ENCODE measurements at regions not wholly inside any gene's neighbourhood (a gene's known extent, or its start where the extent isn't known, plus 50 kb on each side); places are given as distances from the start of the nearest gene placed in this dataset.
"Not testable (repeated sequence)": the region's sequence is repeated elsewhere in the genome, so short reads cannot be mapped to it uniquely, and the experiment has no call there.

GRCh38 chr10:33952692-33953360 lies 618.4 kb upstream of the NRP1 start:
- no peak for DNase-seq

- DNase-seq = no peak
Measured at GRCh38 chr10:33950206-33950605, 615.7 kb upstream of the NRP1 start.

- DNase-seq = no peak
Measured at GRCh38 chr10:33947544-33947943, 613.1 kb upstream of the NRP1 start.

- DNase-seq = no peak
Measured at GRCh38 chr10:33945051-33945450, 610.6 kb upstream of the NRP1 start.

- DNase-seq = no peak
Measured at GRCh38 chr10:33942508-33942907, 608.0 kb upstream of the NRP1 start.

GRCh38 chr10:33939892-33940291 lies 605.4 kb upstream of the NRP1 start:
- no peak for DNase-seq

GRCh38 chr10:33939410-33939809 lies 604.9 kb upstream of the NRP1 start:
- DNase-seq = no peak

GRCh38 chr10:33938001-33938400 lies 603.5 kb upstream of the NRP1 start:
- DNase-seq = no peak

- no peak for DNase-seq
Measured at GRCh38 chr10:33937036-33937730, 602.7 kb upstream of the NRP1 start.

- DNase-seq = no peak
Measured at GRCh38 chr10:33935350-33935749, 600.9 kb upstream of the NRP1 start.

- DNase-seq = no peak
Measured at GRCh38 chr10:33930079-33930478, 595.6 kb upstream of the NRP1 start.

- no peak for DNase-seq
Measured at GRCh38 chr10:33927347-33927746, 592.9 kb upstream of the NRP1 start.

- no peak for DNase-seq
Measured at GRCh38 chr10:33921970-33922605, 587.6 kb upstream of the NRP1 start.

- DNase-seq = no peak
Measured at GRCh38 chr10:33920351-33920750, 585.9 kb upstream of the NRP1 start.

GRCh38 chr10:33919244-33919643 lies 584.8 kb upstream of the NRP1 start:
- no peak for DNase-seq

- DNase-seq = no peak
Measured at GRCh38 chr10:33917069-33917780, 582.8 kb upstream of the NRP1 start.

GRCh38 chr10:33914746-33915145 lies 580.3 kb upstream of the NRP1 start:
- DNase-seq = no peak

GRCh38 chr10:33913194-33913593 lies 578.7 kb upstream of the NRP1 start:
- DNase-seq = no peak

GRCh38 chr10:33909476-33909875 lies 575.0 kb upstream of the NRP1 start:
- not testable (repeated sequence) for DNase-seq

- DNase-seq = no peak
Measured at GRCh38 chr10:33901166-33901565, 566.7 kb upstream of the NRP1 start.

- DNase-seq = no peak
Measured at GRCh38 chr10:33900596-33900995, 566.1 kb upstream of the NRP1 start.

GRCh38 chr10:33899578-33900531 lies 565.4 kb upstream of the NRP1 start:
- DNase-seq = no peak
